HG02678 (cell line): ENCODE measurements at regions not wholly inside any gene's neighbourhood (a gene's known extent, or its start where the extent isn't known, plus 50 kb on each side); places are given as distances from the start of the nearest gene placed in this dataset.

Experiments
- ATAC-seq: cut with Tn5 transposase; IDR thresholded peaks from one replicate; pipeline ENCODE4 v1.9.1; 2021; ENCODE audit warnings: mild to moderate bottlenecking, moderate library complexity; ENCODE audit not compliant: unreplicated experiment

DNA sequence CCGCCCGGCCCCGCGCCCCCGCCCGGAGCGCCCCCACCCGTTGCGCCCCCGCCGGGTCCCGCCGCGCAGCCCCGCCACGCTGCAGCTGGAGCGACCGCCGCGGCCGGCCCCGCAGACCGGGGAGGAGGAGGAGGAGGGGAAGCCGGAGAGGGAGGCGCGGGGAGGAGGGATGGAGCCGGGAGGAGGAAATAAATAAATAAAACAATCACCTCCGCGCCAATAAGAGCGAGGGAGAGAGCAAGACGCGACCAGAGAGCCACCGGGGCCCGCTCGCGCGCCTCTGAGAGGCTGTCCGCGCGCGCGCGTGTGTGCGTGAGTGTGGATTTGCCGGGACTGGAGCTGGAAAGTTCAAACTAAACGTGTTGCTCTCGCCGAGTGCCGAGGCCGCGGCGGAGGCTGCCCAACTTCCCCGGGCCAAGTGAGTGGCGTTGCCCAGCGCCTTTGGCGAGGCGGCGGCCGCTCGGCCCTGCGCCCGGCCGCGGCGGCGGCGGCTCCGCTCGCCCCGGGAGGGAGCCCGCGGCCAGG lies 2184.4 kb upstream of the TENM3 start:
- peak; percentile 28 for ATAC-seq

GRCh38 chr4:180059216-180059881 lies 2183.9 kb upstream of the TENM3 start:
- peak; percentile 4 for ATAC-seq

- no peak for ATAC-seq
These were observed 2182.9 kb upstream of the TENM3 start for GRCh38 chr4:180060159-180060889.

- no peak for ATAC-seq
These were observed 2162.1 kb upstream of the TENM3 start for GRCh38 chr4:180081072-180081471.

DNA sequence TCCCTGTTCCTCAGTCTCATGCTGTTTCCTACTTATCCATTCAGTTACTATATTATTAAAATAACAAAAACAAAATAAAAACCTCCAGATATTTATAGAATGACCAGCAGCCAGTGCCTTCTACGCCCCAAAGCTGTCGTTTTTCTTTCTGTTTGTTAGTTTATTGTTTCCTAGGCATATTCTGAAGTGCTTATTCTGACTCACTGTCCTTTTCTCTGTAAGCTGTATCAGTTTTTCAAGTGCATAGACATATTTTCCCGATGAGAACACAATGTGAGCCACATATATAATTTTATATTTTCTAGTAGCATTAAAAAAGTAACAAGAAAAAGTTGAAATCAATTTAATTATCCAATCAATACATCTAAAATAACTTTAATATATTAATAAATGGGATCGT lies 2158.6 kb upstream of the TENM3 start:
- no peak for ATAC-seq

DNA sequence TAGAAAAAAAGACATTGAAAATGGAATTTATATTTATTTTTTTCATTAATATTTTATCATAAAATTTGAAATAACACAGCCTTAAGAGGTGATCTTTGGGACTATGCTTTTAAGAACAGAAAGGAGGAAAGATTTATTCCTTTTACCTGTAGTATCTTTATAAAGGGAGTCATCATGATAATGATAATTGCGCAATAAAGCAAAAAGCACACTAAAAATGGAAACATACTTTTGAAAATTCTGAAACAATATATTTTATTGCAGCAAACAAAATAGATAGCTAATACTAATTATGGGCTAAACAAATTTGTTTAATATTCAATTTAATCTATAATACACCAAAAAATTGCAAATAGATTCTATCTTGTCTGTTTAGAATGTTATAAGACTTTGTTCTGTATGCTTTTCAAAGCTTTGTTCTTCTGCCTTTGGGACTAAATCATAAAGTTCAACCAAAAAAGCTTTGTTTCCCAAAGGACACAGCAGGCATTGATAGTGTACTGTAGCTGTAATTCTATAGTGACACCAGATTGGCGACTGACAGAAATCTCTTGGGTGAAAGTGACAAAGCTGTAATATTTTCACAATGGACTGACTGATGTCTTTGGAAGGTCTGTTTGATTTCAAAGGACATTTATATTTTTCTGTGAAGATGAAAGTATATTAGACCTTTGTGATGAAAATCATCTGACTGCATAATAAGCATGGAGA lies 2156.6 kb upstream of the TENM3 start:
- no peak for ATAC-seq

- no peak for ATAC-seq
These were observed 2144.6 kb upstream of the TENM3 start for GRCh38 chr4:180098586-180098985.

DNA sequence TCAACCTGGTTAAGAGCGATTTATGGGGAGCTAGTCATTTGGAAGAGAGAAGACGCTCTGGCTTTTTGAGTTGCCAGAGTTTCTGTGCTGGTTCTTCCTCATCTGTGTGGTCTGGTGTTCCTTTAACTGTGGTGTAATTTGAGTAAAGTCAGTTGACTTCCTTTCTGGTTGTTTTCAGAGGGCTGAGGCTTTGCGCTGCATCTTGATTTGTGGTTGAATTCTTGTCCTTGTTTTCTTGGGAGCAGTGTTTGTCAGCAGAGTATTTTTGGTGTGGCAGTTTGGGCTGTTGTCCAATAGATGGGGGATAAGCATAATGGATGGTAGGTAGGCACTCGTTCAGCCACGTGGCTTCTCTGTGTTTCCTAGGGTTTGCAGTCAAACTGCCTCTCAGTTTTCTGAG lies 2143.2 kb upstream of the TENM3 start:
- ATAC-seq: no peak

DNA sequence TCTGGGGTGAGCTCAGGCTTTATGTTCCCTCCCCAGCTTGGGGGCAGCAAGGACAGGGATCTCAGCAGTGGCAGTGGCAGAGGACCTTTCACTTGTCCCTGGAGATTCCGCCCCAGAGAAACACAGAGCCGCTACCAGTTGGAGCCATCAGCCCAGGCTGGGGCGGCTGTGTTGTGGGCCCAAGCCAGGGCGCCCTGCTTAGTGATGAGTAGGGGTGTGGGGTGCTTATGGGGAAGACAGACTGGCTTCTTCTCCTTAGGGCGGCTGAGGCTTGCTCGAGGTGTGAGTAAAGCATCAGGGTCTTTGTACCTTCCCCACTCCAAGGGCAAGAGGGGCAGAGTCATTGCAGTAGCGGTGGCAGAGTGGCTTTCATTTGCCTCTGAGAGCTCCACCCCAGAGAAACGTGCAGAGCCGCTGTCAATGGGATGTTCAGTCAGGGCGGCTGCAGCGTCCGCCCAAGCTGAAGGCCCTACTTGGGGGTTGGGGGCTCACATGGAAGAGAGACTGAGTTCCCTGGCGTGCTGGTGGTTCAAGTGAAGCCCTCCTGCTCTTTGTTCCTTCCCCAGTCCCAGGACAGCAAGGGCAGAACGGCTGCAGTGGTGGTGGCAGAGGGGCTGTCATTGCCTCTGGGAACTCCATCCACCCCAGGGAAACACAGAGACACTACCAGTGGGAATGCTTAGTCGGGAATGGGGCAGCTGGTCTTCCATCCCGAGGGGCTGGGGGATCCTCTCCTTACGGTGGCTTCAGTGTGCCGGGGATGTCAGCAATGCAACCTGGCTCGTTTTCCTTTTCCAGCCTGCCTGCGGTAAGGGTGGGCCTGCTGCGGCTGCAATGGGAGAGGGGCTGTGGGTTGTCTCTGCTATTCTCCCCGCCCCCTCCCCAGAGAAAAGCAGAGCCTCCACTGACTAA lies 2142.5 kb upstream of the TENM3 start:
- ATAC-seq: no peak

GRCh38 chr4:180101348-180102083 lies 2141.7 kb upstream of the TENM3 start:
- no peak for ATAC-seq

- no peak for ATAC-seq
These were observed 2139.4 kb upstream of the TENM3 start for GRCh38 chr4:180103794-180104193.

GRCh38 chr4:180105362-180105761 lies 2137.8 kb upstream of the TENM3 start:
- no peak for ATAC-seq

- ATAC-seq: no peak
These were observed 2137.1 kb upstream of the TENM3 start for GRCh38 chr4:180106122-180106521.

DNA sequence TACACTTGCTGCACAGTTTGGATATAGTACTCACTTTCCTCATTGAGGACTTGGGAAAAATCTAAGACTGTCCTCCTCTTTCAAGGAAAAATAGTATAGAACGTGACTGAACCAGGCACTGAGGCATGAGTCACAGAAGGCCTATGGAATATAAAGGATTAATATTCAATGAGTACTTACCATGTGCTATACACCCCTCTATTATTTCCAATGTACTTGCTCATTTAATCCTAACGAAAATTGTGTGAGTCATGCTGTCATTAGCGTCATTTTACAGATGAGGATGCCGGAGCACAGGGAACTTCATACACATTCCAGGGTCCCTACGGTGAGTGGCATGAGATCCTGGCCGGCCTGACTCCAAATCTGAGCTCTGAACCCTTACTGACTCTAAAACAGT lies 2136.2 kb upstream of the TENM3 start:
- ATAC-seq: no peak

DNA sequence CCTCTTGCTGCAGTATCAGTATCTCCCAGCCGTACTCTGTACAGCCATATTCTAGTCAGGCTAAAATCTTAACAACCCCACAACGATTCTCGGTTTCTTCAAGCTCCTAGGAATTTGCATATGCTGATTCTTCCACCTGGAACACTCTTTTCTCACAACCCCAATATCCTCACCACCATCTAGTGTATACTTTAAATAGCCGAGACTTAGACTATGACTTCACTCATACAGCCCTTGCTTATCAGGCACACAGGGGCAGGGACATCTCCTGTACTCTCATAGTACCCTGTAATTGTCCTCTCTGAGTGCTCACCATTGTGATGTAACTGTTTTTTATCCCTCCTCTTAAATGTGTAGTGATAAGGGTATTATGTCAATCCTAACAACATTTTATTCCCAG lies 2126.4 kb upstream of the TENM3 start:
- ATAC-seq: no peak

GRCh38 chr4:180120068-180120467 lies 2123.1 kb upstream of the TENM3 start:
- ATAC-seq: no peak

GRCh38 chr4:180134091-180134866 lies 2108.9 kb upstream of the TENM3 start:
- no peak for ATAC-seq

DNA sequence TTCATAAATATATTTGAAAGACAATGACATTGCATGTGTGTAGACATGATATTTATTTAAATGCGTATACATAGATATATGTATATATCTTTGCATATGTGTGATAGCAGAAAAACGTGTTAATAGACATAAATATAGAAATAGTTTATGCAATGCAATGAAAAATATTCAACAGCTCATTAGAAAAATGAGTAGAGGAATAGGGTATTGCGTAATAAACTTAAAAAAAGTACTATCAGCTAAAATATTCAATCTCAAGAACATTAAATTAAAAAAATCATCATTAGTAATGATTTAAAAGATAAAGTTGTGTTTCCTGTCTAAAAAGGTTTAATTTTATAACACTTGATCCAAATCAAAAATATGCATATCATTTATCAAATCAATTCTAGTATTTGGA lies 2101.5 kb upstream of the TENM3 start:
- no peak for ATAC-seq

DNA sequence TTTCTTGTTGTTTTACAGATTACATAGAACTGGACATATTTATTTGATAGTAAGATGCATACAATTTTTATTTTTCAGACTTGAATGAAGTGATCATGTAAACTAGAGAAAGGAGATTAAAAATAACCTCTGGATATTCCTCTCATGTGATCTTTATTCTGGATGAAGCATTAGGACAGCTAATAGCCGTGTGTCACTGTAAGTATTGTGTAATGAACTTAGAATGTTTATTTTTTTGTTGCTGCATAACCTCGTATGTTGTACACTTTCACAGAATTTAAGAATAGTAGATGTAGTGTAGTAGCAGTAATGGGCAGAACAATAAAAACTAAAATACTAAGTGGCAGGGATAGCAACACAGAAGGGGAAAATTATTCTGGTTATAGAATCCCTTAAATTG lies 2094.5 kb upstream of the TENM3 start:
- ATAC-seq: no peak
